HCT116 (cell line): ENCODE measurements at regions not wholly inside any gene's neighbourhood (a gene's known extent, or its start where the extent isn't known, plus 50 kb on each side); places are given as distances from the start of the nearest gene placed in this dataset.

Source experiments
- ATAC-seq: fragments of 200-7000 bp; cut with Tn5 transposase; 2 replicates; pipeline ENCODE4 v1.9.1; 2020; ENCODE audit warnings: mild to moderate bottlenecking, moderate library complexity
- BruUV-seq: library from RNA; stranded (reverse); fragments of 400-500 nt; replicated peaks from 2 replicates; lab custom pipeline; 2021; lab: Mats Ljungman, UMichigan
- CTCF ChIA-PET: fragments of 300-600 bp; sonication (Branson Sonifier 250); formaldehyde crosslinking; loops from one replicate; lab custom pipeline; 2021; ENCODE audit warnings: antibody characterized with exemption; lab: Charles Lee
- POLR2A ChIA-PET: fragments of 300-600, 350-600 bp; sonication (Branson Sonifier 250); formaldehyde crosslinking; loops from one replicate; lab custom pipeline; 2021; ENCODE audit warnings: antibody characterized with exemption; lab: Charles Lee
- RAD21 ChIA-PET, 2 experiments: fragments of 300-600 bp; sonication (Branson Sonifier 250); formaldehyde crosslinking; loops; one replicate each; lab custom pipeline; 2023; ENCODE audit warnings: low total read pairs in 2 of 2; ENCODE audit not compliant: uncharacterized antibody in 2 of 2, unreplicated experiment in 2 of 2, low non-redundant PET in 1 of 2; lab: Charles Lee
- DNase-seq: peaks from one replicate; pipeline ENCODE4 v3.0.0-alpha.2; 2010; ENCODE audit warnings: low read depth, low spot score
- H2AFZ ChIP-seq: fragments of 200-600 bp; shearing (Covaris generic), sonication (generic); 2 replicates; pipeline ENCODE4 v1.6.1; 2017; ENCODE audit warnings: low read depth, mixed run types, mixed read lengths, antibody characterized with exemption, low read length; ENCODE audit not compliant: poor library complexity, severe bottlenecking
- H3K27ac ChIP-seq: 2 replicates; pipeline ENCODE4 v1.5.1; 2012; ENCODE audit warnings: low read depth, low read length
- H3K27me3 ChIP-seq: fragments of 200-600 bp; sonication (generic); 2 replicates; pipeline ENCODE4 v1.6.1; 2016; ENCODE audit warnings: mixed run types, low read length, mixed read lengths; ENCODE audit not compliant: insufficient read depth
- H3K36me3 ChIP-seq, 2 experiments: fragments of 200-500 bp in 1 of 2; fragments of 200-600 bp in 1 of 2; sonication (Bioruptor generic) in 1 of 2; sonication (generic) in 1 of 2; 2 replicates each; pipeline versions ENCODE4 v1.5.1 to v1.6.1; 2014 to 2016; ENCODE audit warnings: low read length in 2 of 2, inconsistent platforms in 1 of 2, mixed read lengths in 1 of 2, mixed run types in 1 of 2; ENCODE audit not compliant: insufficient read depth in 2 of 2, control insufficient read depth in 1 of 2
- H3K4me1 ChIP-seq, 2 experiments: fragments of 200-600 bp in 1 of 2; sonication (generic) in 1 of 2; 2 replicates each; pipeline versions ENCODE4 v1.5.1 to v1.6.1; 2012 to 2017; ENCODE audit warnings: low read length in 2 of 2, inconsistent platforms in 1 of 2, mild to moderate bottlenecking in 1 of 2, mixed read lengths in 1 of 2, mixed run types in 1 of 2, moderate library complexity in 1 of 2; ENCODE audit not compliant: insufficient read depth in 2 of 2, control insufficient read depth in 1 of 2
- H3K4me2 ChIP-seq: fragments of 200-600 bp; sonication (generic); 2 replicates; pipeline ENCODE4 v1.6.1; 2017; ENCODE audit warnings: mixed run types, low read length, mixed read lengths
- H3K4me3 ChIP-seq, 2 experiments: fragments of 200-600 bp in 1 of 2; sonication (generic) in 1 of 2; replicated peaks in 1 of 2; 2 replicates each; pipeline ENCODE4 v1.5.1; 2011 to 2016; ENCODE audit warnings: low read length in 2 of 2, control low read depth in 1 of 2, low read depth in 1 of 2, mild to moderate bottlenecking in 1 of 2, mixed read lengths in 1 of 2, mixed run types in 1 of 2
- H3K79me2 ChIP-seq: fragments of 200-600 bp; sonication (generic); 2 replicates; pipeline ENCODE4 v1.6.1; 2017; ENCODE audit warnings: mild to moderate bottlenecking, mixed run types, low read length, moderate library complexity, mixed read lengths; ENCODE audit not compliant: insufficient read depth
- H3K9ac ChIP-seq: fragments of 200-600 bp; sonication (generic); 2 replicates; pipeline ENCODE4 v1.6.1; 2016; ENCODE audit warnings: low read length, mixed read lengths
- H3K9me2 ChIP-seq: fragments of 200-600 bp; sonication (generic), shearing (Covaris generic); 2 replicates; pipeline ENCODE4 v1.6.1; 2017; ENCODE audit warnings: mixed run types, mild to moderate bottlenecking, moderate library complexity; ENCODE audit not compliant: insufficient read depth
- H3K9me3 ChIP-seq, 2 experiments: fragments of 200-500 bp in 1 of 2; fragments of 200-600 bp in 1 of 2; sonication (Bioruptor generic) in 1 of 2; sonication (generic) in 1 of 2; 2 replicates each; pipeline ENCODE4 v1.6.1; 2014 to 2017; ENCODE audit warnings: low read length in 2 of 2, mixed read lengths in 2 of 2, inconsistent platforms in 1 of 2, low read depth in 1 of 2, mild to moderate bottlenecking in 1 of 2, mixed run types in 1 of 2, moderate library complexity in 1 of 2; ENCODE audit not compliant: control insufficient read depth in 1 of 2, insufficient read depth in 1 of 2
- H4K20me1 ChIP-seq: fragments of 200-600 bp; sonication (generic), shearing (Covaris generic); 2 replicates; pipeline ENCODE4 v1.6.1; 2017; ENCODE audit warnings: mixed run types, mild to moderate bottlenecking, moderate library complexity; ENCODE audit not compliant: insufficient read depth
- CBX3 ChIP-seq: IDR thresholded peaks from 2 replicates; pipeline ENCODE4 v1.6.1; 2012; ENCODE audit warnings: low read depth
- CEBPB ChIP-seq: IDR thresholded peaks from 2 replicates; pipeline ENCODE4 v1.6.1; 2012; ENCODE audit warnings: low read depth
- EGR1 ChIP-seq: IDR thresholded peaks from 2 replicates; pipeline ENCODE4 v1.6.1; 2012; ENCODE audit warnings: low read depth
- POLR2A ChIP-seq: IDR thresholded peaks from 2 replicates; pipeline ENCODE4 v1.7.0; 2011; ENCODE audit warnings: borderline replicate concordance; ENCODE audit not compliant: insufficient read depth, insufficient read length; ENCODE audit errors: extremely low read depth
- SIN3A ChIP-seq: IDR thresholded peaks from 2 replicates; pipeline ENCODE4 v1.6.1; 2012; ENCODE audit warnings: low read depth
- SRF ChIP-seq: IDR thresholded peaks from 2 replicates; pipeline ENCODE4 v1.6.1; 2012; ENCODE audit warnings: low read depth
- ZNF274 ChIP-seq: fragments of 200-500 bp; sonication (Bioruptor generic); IDR thresholded peaks from 2 replicates; pipeline ENCODE4 v1.6.1; 2014; ENCODE audit warnings: mild to moderate bottlenecking, low read depth, low read length, inconsistent platforms
- intact Hi-C: fragments of 100-400 bp; cut with micrococcal nuclease; formaldehyde crosslinking; loops from 2 replicates; pipeline ENCODE4 v1.10.0; 2022
- TF ChIP-seq, protein P1 (sequence below): IDR thresholded peaks from 2 replicates; pipeline ENCODE4 v1.6.1; 2011; ENCODE audit warnings: mild to moderate bottlenecking, low read length, moderate library complexity; ENCODE audit not compliant: insufficient replicate concordance; ENCODE audit errors: extremely low read depth
- TF ChIP-seq, protein P2 (sequence below), 3 experiments: fragments of 200-600 bp in 1 of 3; sonication (generic) in 1 of 3; IDR thresholded peaks in 2 of 3; conservative IDR thresholded peaks in 1 of 3; 2 replicates each; pipeline ENCODE4 v1.5.1; 2012 to 2017; ENCODE audit warnings: low read depth in 2 of 3, low read length in 2 of 3, antibody characterized with exemption in 1 of 3, borderline replicate concordance in 1 of 3, control low read depth in 1 of 3, mild to moderate bottlenecking in 1 of 3, mixed read lengths in 1 of 3, mixed run types in 1 of 3, moderate library complexity in 1 of 3; ENCODE audit not compliant: insufficient read depth in 1 of 3

DNA sequence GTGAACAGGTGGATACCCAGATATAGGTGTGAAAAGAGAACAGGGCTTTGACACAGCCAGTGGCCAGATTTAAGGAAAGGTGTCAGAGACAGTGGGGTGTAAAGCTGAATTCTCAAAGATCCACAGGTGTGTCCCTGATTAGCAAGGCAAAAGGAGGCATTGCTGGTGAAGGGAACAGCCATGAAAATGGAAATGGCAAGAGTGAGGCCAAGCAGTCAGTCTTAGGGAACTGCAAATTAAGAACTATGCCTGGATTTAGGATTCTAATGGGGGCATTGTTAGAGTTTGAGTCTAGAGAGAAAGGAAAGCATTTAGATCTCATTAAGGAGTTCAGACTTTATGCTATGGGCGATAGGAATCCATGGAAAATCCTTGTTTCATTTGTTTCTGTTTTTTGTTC, 789.2 kb downstream of the MAFB start:
- ChIA-PET RAD21 (no interaction called here), POLR2A (no interaction called here), CTCF (no interaction called here)
- H2AFZ ChIP-seq, result no peak overlapping the region
- H3K27me3 ChIP-seq, result no peaks in the 10 kb centered on the region
- DNase-seq (no peak), ATAC-seq (no peak)
- H3K4me3 ChIP-seq, result no peak overlapping the region
- H3K27ac ChIP-seq, result no peak overlapping the region
- BruUV-seq, result no TSS peak
- H3K79me2 ChIP-seq, result no peaks in the 10 kb centered on the region
- H3K9ac ChIP-seq, result no peak overlapping the region
- H3K4me1 ChIP-seq, result no peaks in the 10 kb centered on the region
- H3K9me3 ChIP-seq, result peaks cover 0 to 11% of the 10 kb centered on the region in 2 experiments; a peak in 2 of 4 replicates
- H4K20me1 ChIP-seq, result no peaks in the 10 kb centered on the region
- no peak overlapping the region for H3K4me2 ChIP-seq
- intact Hi-C loops, result no loop called here
- H3K9me2 ChIP-seq, result no peaks in the 10 kb centered on the region
- H3K36me3 ChIP-seq, result no peaks in the 10 kb centered on the region
- no peak for TF ChIP-seq EGR1
- TF ChIP-seq ZNF274, result no peak
- no peak for TF ChIP-seq SIN3A
- TF ChIP-seq CBX3, result no peak
- TF ChIP-seq, protein P1, sequence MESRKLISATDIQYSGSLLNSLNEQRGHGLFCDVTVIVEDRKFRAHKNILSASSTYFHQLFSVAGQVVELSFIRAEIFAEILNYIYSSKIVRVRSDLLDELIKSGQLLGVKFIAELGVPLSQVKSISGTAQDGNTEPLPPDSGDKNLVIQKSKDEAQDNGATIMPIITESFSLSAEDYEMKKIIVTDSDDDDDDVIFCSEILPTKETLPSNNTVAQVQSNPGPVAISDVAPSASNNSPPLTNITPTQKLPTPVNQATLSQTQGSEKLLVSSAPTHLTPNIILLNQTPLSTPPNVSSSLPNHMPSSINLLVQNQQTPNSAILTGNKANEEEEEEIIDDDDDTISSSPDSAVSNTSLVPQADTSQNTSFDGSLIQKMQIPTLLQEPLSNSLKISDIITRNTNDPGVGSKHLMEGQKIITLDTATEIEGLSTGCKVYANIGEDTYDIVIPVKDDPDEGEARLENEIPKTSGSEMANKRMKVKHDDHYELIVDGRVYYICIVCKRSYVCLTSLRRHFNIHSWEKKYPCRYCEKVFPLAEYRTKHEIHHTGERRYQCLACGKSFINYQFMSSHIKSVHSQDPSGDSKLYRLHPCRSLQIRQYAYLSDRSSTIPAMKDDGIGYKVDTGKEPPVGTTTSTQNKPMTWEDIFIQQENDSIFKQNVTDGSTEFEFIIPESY, result no peak
- no peak for TF ChIP-seq POLR2A
- TF ChIP-seq CEBPB, result no peak
- TF ChIP-seq SRF, result no peak

DNA sequence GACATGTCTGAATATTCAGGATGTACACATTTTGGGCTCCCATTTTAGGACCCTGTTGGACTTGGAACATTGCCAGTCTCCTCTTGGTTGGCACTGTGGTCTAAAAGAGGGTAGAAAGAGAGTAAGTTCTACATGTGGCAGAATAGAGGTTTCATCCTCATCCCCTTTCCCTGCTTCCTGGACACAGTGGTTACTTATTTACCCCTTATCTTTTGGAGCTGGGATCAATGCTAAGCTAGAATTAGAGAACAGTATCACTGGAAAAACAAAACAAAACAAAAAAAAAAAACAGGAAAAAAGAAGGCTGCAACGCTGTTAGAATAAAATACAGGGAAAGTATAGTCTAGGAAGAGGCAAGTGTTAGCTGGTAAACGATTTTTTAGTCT, 790.6 kb downstream of the MAFB start:
- Histone ChIP-seq H3K27me3 (no peaks in the 10 kb centered on the region), H3K9ac (no peak overlapping the region), H3K4me1 (no peaks in the 10 kb centered on the region), H3K79me2 (no peaks in the 10 kb centered on the region), H2AFZ (no peak overlapping the region), H3K9me3 (peaks cover 0 to 16% of the 10 kb centered on the region in 2 experiments; a peak in 2 of 4 replicates), H3K36me3 (no peaks in the 10 kb centered on the region), H3K4me3 (no peak overlapping the region), H4K20me1 (no peaks in the 10 kb centered on the region)
- POLR2A ChIA-PET, result no interaction called here
- CTCF ChIA-PET, result no interaction called here
- ATAC-seq (no peak), DNase-seq (no peak)
- TF ChIP-seq, protein P2, sequence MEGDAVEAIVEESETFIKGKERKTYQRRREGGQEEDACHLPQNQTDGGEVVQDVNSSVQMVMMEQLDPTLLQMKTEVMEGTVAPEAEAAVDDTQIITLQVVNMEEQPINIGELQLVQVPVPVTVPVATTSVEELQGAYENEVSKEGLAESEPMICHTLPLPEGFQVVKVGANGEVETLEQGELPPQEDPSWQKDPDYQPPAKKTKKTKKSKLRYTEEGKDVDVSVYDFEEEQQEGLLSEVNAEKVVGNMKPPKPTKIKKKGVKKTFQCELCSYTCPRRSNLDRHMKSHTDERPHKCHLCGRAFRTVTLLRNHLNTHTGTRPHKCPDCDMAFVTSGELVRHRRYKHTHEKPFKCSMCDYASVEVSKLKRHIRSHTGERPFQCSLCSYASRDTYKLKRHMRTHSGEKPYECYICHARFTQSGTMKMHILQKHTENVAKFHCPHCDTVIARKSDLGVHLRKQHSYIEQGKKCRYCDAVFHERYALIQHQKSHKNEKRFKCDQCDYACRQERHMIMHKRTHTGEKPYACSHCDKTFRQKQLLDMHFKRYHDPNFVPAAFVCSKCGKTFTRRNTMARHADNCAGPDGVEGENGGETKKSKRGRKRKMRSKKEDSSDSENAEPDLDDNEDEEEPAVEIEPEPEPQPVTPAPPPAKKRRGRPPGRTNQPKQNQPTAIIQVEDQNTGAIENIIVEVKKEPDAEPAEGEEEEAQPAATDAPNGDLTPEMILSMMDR (IDR thresholded peaks at IDR 0.05 in 2 of 3, conservative IDR thresholded peaks at IDR 0.05 in 1 of 3; ENCODE audit: borderline replicate concordance in 1 of 3, insufficient read depth in 1 of 3, low read depth in 2 of 3, low read length in 2 of 3), result no peak
- TF ChIP-seq, protein P1, result no peak
- TF ChIP-seq, all 23 proteins: peak for 0
- H3K9me2 ChIP-seq, result no peaks in the 10 kb centered on the region
- H3K4me2 ChIP-seq, result no peak overlapping the region
- BruUV-seq, result no TSS peak
- intact Hi-C loops, result no loop called here
- no peak overlapping the region for H3K27ac ChIP-seq
- RAD21 ChIA-PET, result no interaction called here
